Liver (tissue), 3 donors: ENCODE measurements at regions not wholly inside any gene's neighbourhood (a gene's known extent, or its start where the extent isn't known, plus 50 kb on each side); places are given as distances from the start of the nearest gene placed in this dataset.

Source experiments
- ATF3 ChIP-seq: IDR thresholded peaks from 2 replicates; pipeline ENCODE4 v1.6.1; 2016; ENCODE audit warnings: antibody characterized with exemption
- FOXA1 ChIP-seq: IDR thresholded peaks from 2 replicates; pipeline ENCODE4 v1.6.1; 2016; ENCODE audit warnings: antibody characterized with exemption
- HNF4G ChIP-seq: IDR thresholded peaks from 2 replicates; pipeline ENCODE4 v1.6.1; 2016; ENCODE audit warnings: antibody characterized with exemption
- JUND ChIP-seq, 2 donors: IDR thresholded peaks; 2 replicates each; pipeline ENCODE4 v1.6.1; 2016; ENCODE audit warnings: antibody characterized with exemption in 2 of 2
- MAX ChIP-seq: IDR thresholded peaks from 2 replicates; pipeline ENCODE4 v1.6.1; 2016; ENCODE audit warnings: antibody characterized with exemption
- RAD21 ChIP-seq, 2 donors: IDR thresholded peaks; 2 replicates each; pipeline ENCODE4 v1.6.1; 2016; ENCODE audit warnings: antibody characterized with exemption in 2 of 2, mild to moderate bottlenecking in 2 of 2
- REST ChIP-seq: IDR thresholded peaks from 2 replicates; pipeline ENCODE4 v1.6.1; 2016; ENCODE audit warnings: antibody characterized with exemption, mild to moderate bottlenecking
- SP1 ChIP-seq: IDR thresholded peaks from 2 replicates; pipeline ENCODE4 v1.6.1; 2018; ENCODE audit warnings: antibody characterized with exemption, mild to moderate bottlenecking
- TAF1 ChIP-seq: conservative IDR thresholded peaks from 2 replicates; pipeline ENCODE4 v1.6.1; 2016; ENCODE audit warnings: antibody characterized with exemption, mild to moderate bottlenecking
- YY1 ChIP-seq: IDR thresholded peaks from 2 replicates; pipeline ENCODE4 v1.6.1; 2016; ENCODE audit warnings: antibody characterized with exemption, mild to moderate bottlenecking
- ZBTB33 ChIP-seq: IDR thresholded peaks from 2 replicates; pipeline ENCODE4 v1.6.1; 2016; ENCODE audit warnings: antibody characterized with exemption
- TF ChIP-seq, protein P1 (sequence below): fragments of 150-350 bp; IDR thresholded peaks from 2 replicates; pipeline ENCODE4 v1.5.1; 2017; ENCODE audit warnings: improper control_type of control experiment, low read depth, low read length; ENCODE audit not compliant: missing input control
- donor health status: healthy.
- donor health status: healthy.

DNA sequence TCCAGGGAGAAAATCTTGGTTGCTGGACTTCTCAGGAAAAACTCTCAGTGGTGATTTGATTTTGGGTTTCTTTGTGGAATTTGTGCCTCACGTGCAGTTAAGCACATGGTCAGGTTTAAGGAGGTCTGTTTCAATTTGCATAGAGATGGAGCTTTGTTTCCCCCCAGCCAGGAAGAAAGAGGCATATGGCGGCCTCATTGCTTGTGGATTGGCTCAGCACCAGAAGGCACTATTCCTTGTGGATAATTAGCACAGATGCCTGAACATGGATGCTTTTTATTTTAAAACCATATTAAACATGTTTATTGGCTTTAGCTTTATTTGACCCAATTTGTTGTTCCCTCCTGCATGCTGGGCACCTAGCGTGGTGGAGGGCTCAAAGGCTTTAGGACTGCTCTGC, 125.1 kb upstream of the RGMA start:
- TF ChIP-seq, protein P1, sequence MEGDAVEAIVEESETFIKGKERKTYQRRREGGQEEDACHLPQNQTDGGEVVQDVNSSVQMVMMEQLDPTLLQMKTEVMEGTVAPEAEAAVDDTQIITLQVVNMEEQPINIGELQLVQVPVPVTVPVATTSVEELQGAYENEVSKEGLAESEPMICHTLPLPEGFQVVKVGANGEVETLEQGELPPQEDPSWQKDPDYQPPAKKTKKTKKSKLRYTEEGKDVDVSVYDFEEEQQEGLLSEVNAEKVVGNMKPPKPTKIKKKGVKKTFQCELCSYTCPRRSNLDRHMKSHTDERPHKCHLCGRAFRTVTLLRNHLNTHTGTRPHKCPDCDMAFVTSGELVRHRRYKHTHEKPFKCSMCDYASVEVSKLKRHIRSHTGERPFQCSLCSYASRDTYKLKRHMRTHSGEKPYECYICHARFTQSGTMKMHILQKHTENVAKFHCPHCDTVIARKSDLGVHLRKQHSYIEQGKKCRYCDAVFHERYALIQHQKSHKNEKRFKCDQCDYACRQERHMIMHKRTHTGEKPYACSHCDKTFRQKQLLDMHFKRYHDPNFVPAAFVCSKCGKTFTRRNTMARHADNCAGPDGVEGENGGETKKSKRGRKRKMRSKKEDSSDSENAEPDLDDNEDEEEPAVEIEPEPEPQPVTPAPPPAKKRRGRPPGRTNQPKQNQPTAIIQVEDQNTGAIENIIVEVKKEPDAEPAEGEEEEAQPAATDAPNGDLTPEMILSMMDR = no peak
- TF ChIP-seq REST (no peak), SP1 (no peak), MAX (no peak), RAD21 (IDR thresholded peaks at IDR 0.05) (no peak), ZBTB33 (no peak), TAF1 (no peak), HNF4G (no peak), YY1 (no peak), FOXA1 (no peak), JUND (IDR thresholded peaks at IDR 0.05) (no peak), ATF3 (no peak)
